ENCODE measurements at regions not wholly inside any gene's neighbourhood (a gene's known extent, or its start where the extent isn't known, plus 50 kb on each side); places are given as distances from the start of the nearest gene placed in this dataset.

GRCh38 chr6:1082285-1082935, 229.5 kb upstream of the FOXQ1 start:
- no peak for DNase-seq

DNA sequence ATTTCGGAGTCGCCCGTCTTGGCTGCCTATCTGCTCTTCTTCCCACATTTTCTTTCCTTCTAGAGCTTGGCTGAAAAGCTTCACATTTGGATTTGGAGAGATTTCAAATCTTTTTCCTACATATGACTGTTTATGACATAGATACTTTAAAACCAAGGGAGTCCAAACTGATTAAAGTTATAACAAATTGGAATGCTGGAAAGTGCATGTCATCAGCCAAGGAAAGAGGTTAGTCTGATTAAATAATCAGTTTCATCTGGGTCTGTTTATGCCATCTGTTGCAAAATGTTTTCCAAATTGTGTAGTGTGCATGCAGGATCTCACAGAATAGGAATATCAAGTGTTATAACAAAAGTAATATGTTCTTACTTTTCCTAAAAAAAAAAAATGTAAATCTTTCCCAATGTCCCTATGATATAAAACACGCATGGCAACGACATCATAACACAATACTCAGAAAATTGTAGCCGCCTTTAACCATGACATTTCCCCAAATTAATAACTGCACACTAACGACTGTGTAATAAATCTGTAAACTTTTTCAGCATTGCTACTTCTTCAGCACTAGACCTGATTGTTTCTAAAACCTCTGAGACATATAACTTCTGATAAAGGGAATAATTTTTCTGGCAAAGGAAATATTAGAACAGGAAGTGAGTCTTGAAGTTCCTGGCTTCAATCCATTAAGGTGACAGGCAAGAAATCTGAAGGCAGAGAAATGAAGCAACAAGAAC, 230.2 kb upstream of the FOXQ1 start:
- no peak for DNase-seq

DNA sequence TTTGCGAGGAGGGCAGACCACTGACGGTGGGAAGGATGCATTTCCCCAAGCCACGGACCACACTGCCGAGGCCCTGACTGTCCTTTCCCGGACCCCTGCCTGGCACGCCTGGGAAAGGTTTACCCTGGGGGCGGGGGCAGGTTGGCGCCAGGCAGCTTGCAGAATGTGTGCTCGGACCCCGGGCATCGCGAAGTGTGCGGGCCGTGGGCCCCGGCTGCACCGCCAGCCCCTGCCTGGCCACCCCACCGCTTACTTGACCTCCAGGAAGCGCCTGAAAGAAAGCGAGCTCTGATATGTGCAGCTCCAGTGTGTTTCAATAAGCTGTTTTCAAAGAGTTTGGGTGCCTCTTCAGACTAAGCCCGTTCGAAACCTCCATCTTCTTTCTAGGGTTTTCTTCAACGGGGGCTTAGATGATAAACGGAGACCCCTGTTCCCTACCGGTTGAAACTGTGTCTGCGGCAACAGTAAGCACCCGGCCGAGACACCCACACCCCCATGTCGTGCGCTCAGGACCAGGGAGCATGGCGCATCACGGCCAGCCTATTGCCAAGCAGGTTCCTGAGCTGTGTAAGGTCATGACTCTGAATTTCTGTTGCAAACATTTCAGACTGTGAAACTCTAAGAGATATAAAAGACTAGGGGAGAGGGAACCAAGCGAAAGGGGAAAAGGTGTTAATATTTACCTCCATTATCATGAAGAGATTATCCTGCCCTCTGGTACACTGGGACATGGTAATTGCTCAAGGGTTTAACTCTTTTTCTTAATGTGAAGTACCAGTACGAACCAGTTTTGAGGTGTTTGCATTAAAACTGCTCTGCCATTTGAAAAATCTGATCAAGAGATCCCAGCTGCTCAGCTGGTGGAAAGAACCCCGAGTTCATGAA, 231.2 kb upstream of the FOXQ1 start:
- DNase-seq, result no peak

DNA sequence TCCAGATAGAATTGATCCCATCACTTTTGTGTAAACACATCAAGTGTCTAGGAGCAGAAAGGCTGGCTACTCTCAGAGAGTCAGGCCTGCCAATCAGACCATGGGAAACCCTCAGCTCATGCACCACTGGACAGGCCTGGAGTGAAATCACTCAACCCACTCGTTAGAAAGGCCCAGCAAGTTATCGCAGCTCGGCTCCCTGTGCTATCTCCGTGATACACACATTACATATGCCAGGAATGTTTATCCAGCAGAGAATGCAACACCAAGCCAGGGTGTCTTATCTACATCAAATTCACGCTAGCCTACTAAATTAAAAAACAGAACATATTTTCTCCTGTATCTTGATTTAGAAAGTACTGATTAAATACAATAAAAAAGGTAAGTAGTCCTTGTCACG, 232.4 kb upstream of the FOXQ1 start:
- DNase-seq, result no peak

DNA sequence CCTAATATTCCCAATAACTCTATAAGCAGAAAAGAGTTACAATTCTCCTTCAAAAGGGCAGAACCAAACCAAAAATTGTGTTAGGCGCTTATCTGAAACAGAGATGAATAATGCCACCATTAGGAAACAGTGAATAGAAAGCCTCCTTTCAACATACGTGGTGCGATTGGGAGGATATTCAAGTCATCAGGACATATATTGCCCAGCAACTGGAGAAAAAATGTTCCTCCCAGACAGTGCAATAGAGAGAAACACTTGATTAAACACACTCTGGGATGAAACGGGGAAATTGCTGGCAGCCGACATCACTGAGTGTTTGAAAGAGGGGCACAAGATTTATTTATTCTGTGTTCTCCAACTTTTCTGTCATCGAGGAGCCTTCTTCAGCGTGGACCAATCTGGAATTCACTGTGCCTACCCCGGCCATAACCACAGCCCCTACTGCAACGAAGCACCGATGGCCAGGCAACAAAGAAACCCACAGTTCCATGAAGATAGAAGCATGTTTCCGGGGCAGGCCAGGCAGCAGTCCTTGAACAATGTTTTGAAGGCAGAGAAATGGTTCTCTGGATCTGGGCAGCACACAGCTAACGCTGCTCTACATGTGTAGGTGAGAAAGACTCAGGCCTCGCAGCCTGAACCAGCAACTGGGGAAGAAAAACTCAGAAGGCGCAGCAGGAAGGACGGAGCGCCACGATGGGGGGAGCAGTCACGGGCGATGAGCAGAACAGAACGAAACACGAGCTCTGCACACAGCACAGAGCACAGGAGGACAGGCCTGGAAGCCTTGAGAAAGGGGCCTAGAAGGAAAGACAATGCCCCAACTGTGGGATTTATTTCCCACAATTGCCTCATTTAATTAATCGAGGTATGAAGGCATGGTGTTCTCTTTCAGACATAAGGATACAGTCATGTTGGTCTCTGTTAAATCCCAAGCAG, 234.2 kb upstream of the FOXQ1 start:
- no peak for DNase-seq

- no peak for DNase-seq
Observed at GRCh38 chr6:1076531-1077459, 235.1 kb upstream of the FOXQ1 start.

DNA sequence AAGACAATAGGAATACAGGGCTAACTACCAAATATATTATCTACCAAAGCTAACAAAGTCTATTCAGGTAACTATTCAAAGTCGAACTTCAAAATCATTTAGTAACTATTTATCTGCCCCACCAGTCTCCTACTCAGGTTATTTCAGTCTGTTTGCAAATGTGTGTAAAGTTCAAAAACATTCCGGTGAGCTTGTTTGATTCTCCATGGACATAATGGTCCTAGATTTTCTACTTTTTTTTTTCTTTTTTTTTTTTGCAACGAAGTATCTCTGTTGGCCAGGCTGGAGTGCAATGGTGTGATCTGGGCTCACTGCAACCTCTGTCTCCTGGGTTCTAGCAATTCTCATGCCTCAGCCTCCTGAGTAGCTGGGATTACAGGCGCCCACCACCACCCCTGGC, 236.0 kb upstream of the FOXQ1 start:
- DNase-seq, result no peak

- DNase-seq, result no peak
Observed at GRCh38 chr6:1075444-1075843, 236.5 kb upstream of the FOXQ1 start.

DNA sequence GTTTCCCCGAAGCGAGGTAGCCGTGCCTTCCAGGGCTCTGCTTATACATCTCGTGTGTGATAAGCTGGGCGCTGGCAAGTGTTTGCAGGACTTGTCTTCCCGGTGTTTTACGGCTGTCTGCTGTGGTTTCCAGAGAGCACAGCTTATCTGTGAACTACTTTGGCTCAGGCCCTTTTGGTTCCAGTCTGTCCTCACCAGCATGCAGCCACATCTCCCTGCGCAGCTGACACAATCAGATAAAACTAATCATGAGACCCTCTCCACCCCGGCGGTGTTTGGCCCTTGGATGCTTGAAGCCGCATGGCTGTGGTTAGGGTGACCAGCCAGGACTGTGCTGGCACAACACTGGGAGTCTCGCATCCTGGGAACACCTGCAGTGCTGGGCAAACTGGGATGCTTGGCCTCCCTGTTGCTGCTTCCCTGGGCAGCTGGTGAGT, 241.8 kb upstream of the FOXQ1 start:
- no peak for DNase-seq

GRCh38 chr6:1068905-1069304, 243.0 kb upstream of the FOXQ1 start:
- no peak for DNase-seq

- no peak for DNase-seq
Observed at GRCh38 chr6:1068068-1068467, 243.8 kb upstream of the FOXQ1 start.

DNA sequence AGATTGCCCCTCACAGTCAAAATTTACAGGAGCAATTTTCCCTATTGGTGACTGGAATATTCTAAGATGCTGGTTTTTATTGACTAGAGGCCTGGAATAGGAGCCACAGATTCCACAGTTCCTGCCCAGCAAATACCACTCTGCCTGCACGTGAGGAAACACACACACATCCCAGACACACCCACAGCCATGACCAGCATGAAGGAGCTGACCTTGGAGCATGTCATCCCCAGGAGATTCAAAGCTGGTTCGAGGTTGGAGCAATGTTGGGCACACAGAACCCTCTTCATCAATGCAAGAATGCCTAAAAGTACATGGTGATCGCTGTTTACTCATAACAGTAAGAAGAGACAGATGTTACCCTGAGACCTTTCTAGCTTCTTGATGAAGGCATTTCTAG, 244.6 kb upstream of the FOXQ1 start:
- DNase-seq, result no peak

DNA sequence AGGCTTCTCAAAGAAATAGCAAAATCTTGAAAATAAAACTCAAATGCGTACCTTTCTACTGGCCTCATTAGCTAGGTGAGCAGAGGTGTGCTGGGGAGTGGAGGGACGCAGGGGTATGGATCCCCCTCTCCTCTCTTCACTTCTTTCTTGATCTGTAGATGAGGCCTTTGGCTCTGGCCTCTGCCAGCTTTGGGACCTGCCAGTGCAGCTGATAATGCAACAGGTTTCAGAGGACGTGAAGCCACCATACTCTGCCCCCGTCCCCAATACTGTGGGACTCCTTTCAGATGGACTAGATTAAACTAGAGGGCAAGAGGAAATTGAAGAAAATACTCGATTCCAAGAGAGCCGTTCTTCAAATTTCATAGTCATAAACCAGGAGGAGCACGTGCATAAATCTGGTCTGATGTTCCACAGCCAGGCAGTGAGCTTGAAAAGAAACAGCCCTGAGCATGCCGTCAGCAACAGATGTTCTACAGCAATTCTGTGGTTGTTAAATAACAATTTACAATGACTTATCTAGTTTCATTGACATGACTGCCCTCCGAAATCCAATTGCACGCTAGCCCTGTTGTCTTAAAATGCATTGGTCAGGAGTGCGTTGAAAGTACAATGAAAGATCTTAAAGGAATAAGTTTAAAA, 245.3 kb upstream of the FOXQ1 start:
- DNase-seq, result no peak

- no peak for DNase-seq
Observed at GRCh38 chr6:1065986-1066385, 245.9 kb upstream of the FOXQ1 start.

GRCh38 chr6:1063671-1064355, 248.1 kb upstream of the FOXQ1 start:
- no peak for DNase-seq

DNA sequence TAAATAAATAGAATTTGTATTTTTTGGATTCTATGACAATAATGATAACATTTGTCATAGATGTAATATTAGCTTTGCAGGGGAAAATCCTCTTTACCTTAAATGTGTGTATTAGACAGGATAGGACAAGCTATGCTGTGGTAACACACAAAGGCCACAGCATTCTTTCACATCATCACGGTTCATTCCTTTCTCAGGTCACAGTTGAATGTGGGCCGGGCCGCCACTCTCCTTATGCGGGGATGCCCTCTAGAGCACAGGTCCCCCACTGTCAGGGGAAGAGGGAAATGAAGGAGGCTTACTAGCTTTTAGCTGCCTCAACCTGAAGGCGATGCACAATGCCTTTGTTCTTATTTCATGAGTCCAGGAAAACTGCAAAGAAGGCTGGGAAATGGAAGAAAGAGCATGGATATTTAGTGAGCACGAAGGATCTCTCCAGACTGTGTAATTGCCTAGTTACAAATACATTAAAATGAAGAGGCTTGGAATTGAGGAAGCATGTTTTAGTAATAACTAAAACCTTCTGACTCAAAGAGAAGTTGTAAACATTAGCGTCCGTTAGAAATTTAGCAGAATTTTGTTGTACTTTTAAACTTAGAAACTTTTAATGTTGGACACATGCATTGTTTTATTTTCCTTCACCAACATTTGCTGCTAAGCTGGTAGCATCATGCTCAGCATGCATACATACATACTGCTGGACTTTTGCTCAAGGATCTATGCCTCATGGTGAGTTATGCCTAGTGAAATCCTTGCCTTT, 248.9 kb upstream of the FOXQ1 start:
- no peak for DNase-seq

DNA sequence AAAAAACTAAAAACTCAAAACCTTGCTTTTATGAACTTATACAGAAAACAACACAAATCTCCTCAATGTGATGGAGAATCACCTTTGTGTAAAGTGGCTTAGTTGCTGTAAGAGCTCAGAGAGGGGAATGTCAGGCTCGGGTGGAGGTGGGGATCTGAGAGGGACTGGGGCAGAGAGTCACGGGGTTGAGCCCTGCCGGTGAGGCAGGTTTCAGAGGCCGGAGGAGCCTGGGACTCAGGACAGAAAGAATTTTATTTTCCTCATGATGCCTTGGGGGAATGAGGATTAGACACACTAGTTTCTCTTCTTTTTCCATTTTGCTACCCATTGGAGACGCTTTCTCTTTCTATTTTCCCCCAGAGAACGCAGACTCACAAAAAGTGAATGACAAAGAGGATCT, 252.3 kb upstream of the FOXQ1 start:
- DNase-seq, result no peak

GRCh38 chr6:1057490-1058135, 254.3 kb upstream of the FOXQ1 start:
- DNase-seq, result no peak

Measured in inflammatory macrophage (primary cell).